GM10266 (cell line): ENCODE measurements at regions not wholly inside any gene's neighbourhood (a gene's known extent, or its start where the extent isn't known, plus 50 kb on each side); places are given as distances from the start of the nearest gene placed in this dataset.

Source experiments
- DNase-seq: peaks from one replicate; pipeline ENCODE4 v3.0.0; 2012; ENCODE audit errors: extremely low spot score
- CTCF ChIP-seq: IDR thresholded peaks from 2 replicates; pipeline ENCODE4 v1.5.1; 2012; ENCODE audit warnings: mild to moderate bottlenecking, low read depth; ENCODE audit not compliant: control insufficient read depth, insufficient read depth; ENCODE audit errors: missing control alignments

DNA sequence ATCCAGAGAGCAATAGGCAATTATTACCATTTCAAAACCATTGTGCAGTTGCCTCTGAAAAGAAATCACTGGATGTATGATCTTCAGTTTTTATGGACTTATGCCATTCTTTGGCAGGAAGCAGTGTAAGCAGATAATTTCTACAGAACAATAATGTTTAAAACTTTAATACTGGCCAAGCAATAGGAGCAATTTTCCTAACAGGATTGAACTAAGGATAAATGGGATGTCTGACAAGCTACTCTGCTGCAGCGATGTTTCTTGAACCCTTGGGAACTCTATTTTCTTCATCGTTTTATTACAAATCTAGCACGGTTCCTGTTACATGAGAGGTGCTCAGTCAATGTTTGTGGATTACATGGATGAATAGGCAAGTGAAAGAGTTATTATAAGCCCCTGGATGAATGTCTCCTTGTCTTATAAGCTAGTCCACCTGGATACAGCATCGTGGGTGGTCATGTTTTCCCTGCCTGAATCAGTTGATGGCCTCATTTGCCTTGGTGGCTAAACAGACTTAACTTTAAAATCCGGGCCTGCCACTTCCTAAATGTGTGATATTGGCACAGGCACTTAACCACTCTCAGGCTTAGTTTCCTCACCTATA, 68.2 kb upstream of the MDM1 start:
- TF ChIP-seq CTCF: no peak
- no peak for DNase-seq

DNA sequence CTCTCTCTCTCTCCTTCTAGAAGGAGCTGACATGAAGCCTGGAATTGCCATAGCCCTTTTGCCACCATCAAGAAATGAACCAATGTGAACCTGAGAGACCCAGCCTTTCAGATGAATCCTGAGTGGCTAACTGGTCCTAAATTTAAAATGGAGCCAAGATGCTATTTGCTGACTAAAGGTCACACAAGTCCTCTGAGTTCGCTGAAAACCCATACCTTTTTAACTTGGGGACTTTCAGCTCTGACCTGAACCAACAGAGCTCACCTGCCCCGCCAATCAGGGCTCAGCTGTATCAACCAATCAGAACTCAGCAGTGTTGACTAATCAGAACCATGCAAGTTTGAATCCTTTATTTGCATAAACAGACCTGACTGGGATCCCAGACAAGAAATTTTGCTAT, 70.3 kb upstream of the MDM1 start:
- no peak for TF ChIP-seq CTCF
- DNase-seq: no peak

- DNase-seq: no peak
These were observed 71.1 kb upstream of the MDM1 start for GRCh38 chr12:68403296-68403695.

DNA sequence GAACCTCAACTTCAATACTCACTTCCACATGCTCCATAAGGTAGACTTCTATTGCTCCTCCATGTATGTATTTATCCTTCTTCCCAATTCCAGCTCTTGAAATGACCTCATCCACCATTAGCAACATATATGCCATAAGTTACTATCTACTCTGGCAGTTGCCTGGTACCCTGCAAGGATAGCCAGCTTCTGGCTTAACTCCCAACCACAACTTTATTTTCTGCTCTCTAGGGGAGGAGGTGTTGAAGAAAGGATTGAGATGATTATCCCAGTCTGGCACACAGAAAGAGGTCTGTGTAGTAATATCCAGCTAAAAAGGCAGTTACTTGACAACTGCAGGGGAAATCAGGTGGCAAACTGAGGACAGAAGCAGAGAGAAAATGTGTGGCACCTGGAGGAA, 71.5 kb upstream of the MDM1 start:
- no peak for DNase-seq
- TF ChIP-seq CTCF: no peak

More at GRCh38 chr12:68403296-68403695, 71.1 kb upstream of the MDM1 start:
- no peak for TF ChIP-seq CTCF

DNA sequence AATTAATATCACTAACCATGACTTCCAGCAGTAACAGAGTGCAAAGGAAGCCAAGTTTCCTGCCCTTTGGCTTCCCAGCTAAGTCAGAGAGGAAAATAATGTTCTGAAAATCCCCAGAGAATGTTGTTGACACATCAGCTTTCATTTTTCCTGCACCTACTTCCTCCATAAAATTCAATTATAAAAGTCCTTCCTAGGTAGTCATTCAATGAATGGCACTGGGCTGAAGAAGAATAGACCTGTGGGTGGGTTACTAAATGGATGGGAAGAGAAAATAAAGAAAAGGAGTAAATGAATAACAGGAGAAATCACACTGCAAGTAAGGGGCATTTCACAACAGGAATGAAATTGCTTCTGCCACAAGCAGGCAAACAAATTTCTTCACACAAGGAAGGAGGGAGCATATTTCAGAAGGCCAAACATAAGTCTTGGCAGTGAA, 73.2 kb upstream of the MDM1 start:
- DNase-seq: no peak
- TF ChIP-seq CTCF: no peak

GRCh38 chr12:68406134-68406576, 74.0 kb upstream of the MDM1 start:
- no peak for DNase-seq
- no peak for TF ChIP-seq CTCF

GRCh38 chr12:68406911-68407310, 74.7 kb upstream of the MDM1 start:
- no peak for DNase-seq
- TF ChIP-seq CTCF: no peak
